GM12878 (cell line): ENCODE measurements at regions not wholly inside any gene's neighbourhood (a gene's known extent, or its start where the extent isn't known, plus 50 kb on each side); places are given as distances from the start of the nearest gene placed in this dataset.
"Not testable (repeated sequence)": the region's sequence is repeated elsewhere in the genome, so short reads cannot be mapped to it uniquely, and the experiment has no call there.

ENCODE experiments used
- ATAC-seq: fragments of 200-7000 bp; cut with Tn5 transposase; 3 replicates; pipeline ENCODE4 v1.9.1; 2020; ENCODE audit warnings: mild to moderate bottlenecking, moderate library complexity
- BruUV-seq: library from RNA; stranded (reverse); fragments of 400-500 nt; replicated peaks from 2 replicates; lab custom pipeline; 2021; lab: Mats Ljungman, UMichigan
- CTCF ChIA-PET: fragments of 300-600 bp; sonication (Branson Sonifier 250); formaldehyde crosslinking; extraction: SDS; loops from one replicate; lab custom pipeline; 2021; ENCODE audit warnings: inconsistent platforms; lab: Yijun Ruan, JAX
- POLR2A ChIA-PET: fragments of 350-600 bp; formaldehyde crosslinking; extraction: SDS; loops from one replicate; lab custom pipeline; 2021; ENCODE audit warnings: inconsistent platforms; lab: Charles Lee
- RAD21 ChIA-PET: fragments of 300-600 bp; sonication (Branson Sonifier 250); formaldehyde crosslinking; loops from one replicate; lab custom pipeline; 2023; ENCODE audit warnings: antibody characterized with exemption; ENCODE audit not compliant: unreplicated experiment; lab: Charles Lee
- SMC1A ChIA-PET: fragments of 300-600 bp; sonication (Branson Sonifier 250); formaldehyde crosslinking; loops from one replicate; lab custom pipeline; 2023; ENCODE audit not compliant: unreplicated experiment, uncharacterized antibody; lab: Charles Lee
- DNase-seq: peaks from one replicate; pipeline ENCODE4 v3.0.0-alpha.2; 2011; ENCODE audit warnings: low read depth, low spot score
- FAIRE-seq: peaks from 3 replicates; lab custom pipeline; 2011; peaks lifted over from hg19 to GRCh38; lab: Jason Lieb, UNC
- H2AFZ ChIP-seq: 2 replicates; pipeline ENCODE4 v1.6.0; 2011; ENCODE audit warnings: low read depth, low read length, control low read depth; ENCODE audit not compliant: control insufficient read depth
- H3K27ac ChIP-seq: 2 replicates; pipeline ENCODE4 v1.5.1; 2011; ENCODE audit warnings: control low read depth; ENCODE audit not compliant: control insufficient read depth, insufficient read depth
- H3K27me3 ChIP-seq, 2 experiments: replicated peaks in 1 of 2; 2 replicates each; pipeline versions ENCODE4 v1.6.0 to v1.6.1; 2011; ENCODE audit warnings: low read length in 1 of 2; ENCODE audit not compliant: control insufficient read depth in 2 of 2, insufficient read depth in 2 of 2
- H3K36me3 ChIP-seq, 2 experiments: 2 replicates each; pipeline ENCODE4 v1.5.1; 2011; ENCODE audit warnings: low read length in 1 of 2; ENCODE audit not compliant: control insufficient read depth in 2 of 2, insufficient read depth in 2 of 2
- H3K4me1 ChIP-seq: 2 replicates; pipeline ENCODE4 v1.6.1; 2011; ENCODE audit warnings: mild to moderate bottlenecking, low read length, moderate library complexity, mixed read lengths; ENCODE audit not compliant: control insufficient read depth, insufficient read depth
- H3K4me2 ChIP-seq: 2 replicates; pipeline ENCODE4 v1.6.0; 2011; ENCODE audit warnings: control low read depth; ENCODE audit not compliant: control insufficient read depth, insufficient read depth
- H3K4me3 ChIP-seq: fragments of 200-600 bp; sonication (generic); 2 replicates; pipeline ENCODE4 v1.5.1; 2016
- H3K79me2 ChIP-seq: 2 replicates; pipeline ENCODE4 v1.6.0; 2011; ENCODE audit warnings: low read length; ENCODE audit not compliant: control insufficient read depth, insufficient read depth
- H3K9ac ChIP-seq: 2 replicates; pipeline ENCODE4 v1.8.0; 2011; ENCODE audit warnings: low read length, control low read depth, mixed read lengths; ENCODE audit not compliant: control insufficient read depth, insufficient read depth
- H3K9me3 ChIP-seq: replicated peaks from 3 replicates; pipeline ENCODE4 v1.5.1; 2011; ENCODE audit warnings: mild to moderate bottlenecking, low read length; ENCODE audit not compliant: control insufficient read depth, insufficient read depth
- H4K20me1 ChIP-seq: 2 replicates; pipeline ENCODE4 v1.6.0; 2011; ENCODE audit not compliant: control insufficient read depth, insufficient read depth
- EZH2 ChIP-seq: IDR thresholded peaks from 2 replicates; pipeline ENCODE4 v1.6.1; 2012; ENCODE audit warnings: low read depth, mild to moderate bottlenecking, control low read depth, inconsistent platforms, low read length, borderline replicate concordance; ENCODE audit not compliant: control insufficient read depth
- SKIL ChIP-seq: fragments of 450-650 bp; IDR thresholded peaks from 2 replicates; pipeline ENCODE4 v1.6.1; 2017; ENCODE audit warnings: mild to moderate bottlenecking, low read depth, inconsistent platforms; ENCODE audit not compliant: poor library complexity, severe bottlenecking
- SREBF1 ChIP-seq: IDR thresholded peaks from 2 replicates; pipeline ENCODE4 v1.6.1; 2012; ENCODE audit warnings: mild to moderate bottlenecking, low read length
- ZBTB33 ChIP-seq: fragments of 450-650 bp; IDR thresholded peaks from 2 replicates; pipeline ENCODE4 v1.6.1; 2017; ENCODE audit warnings: mild to moderate bottlenecking
- ZNF622 ChIP-seq: fragments of 450-650 bp; IDR thresholded peaks from 2 replicates; pipeline ENCODE4 v1.6.1; 2017; ENCODE audit warnings: mild to moderate bottlenecking, inconsistent platforms
- WGBS: methylation state at CpG from one replicate; pipeline ENCODE4 v1.1.6; 2016; ENCODE audit warnings: low lambda C conversion rate; ENCODE audit not compliant: insufficient replicate concordance, insufficient coverage; ENCODE audit errors: missing lambda C conversion rate; 5-methylcytosine and 5-hydroxymethylcytosine counted together
- in situ Hi-C: fragments of 300-500 bp; cut with MboI; formaldehyde crosslinking; loops from 9 replicates; pipeline ENCODE4 v1.14.3; 2018; ENCODE audit warnings: mixed read lengths
- intact Hi-C: fragments of 100-400 bp; cut with micrococcal nuclease; formaldehyde crosslinking; loops from one replicate; pipeline ENCODE4 v1.14.2; 2022; ENCODE audit not compliant: unreplicated experiment

- RAD21 ChIA-PET, H3K9me3 ChIP-seq, H3K4me3 ChIP-seq, H3K36me3 ChIP-seq, H3K4me2 ChIP-seq, H3K79me2 ChIP-seq, DNase-seq, H2AFZ ChIP-seq, H4K20me1 ChIP-seq, FAIRE-seq, in situ Hi-C loops, CTCF ChIA-PET, H3K27me3 ChIP-seq, BruUV-seq, SMC1A ChIA-PET, H3K9ac ChIP-seq, H3K4me1 ChIP-seq, H3K27ac ChIP-seq, ATAC-seq, POLR2A ChIA-PET, intact Hi-C loops: not testable (repeated sequence)
- whole genome bisulfite sequencing: 66% methylated on average over 21 of the region's 29 CpGs
Observed at GRCh38 chrX:99939206-99939882, 470.7 kb downstream of the PCDH19 start.

- ChIA-PET POLR2A (no interaction called here), SMC1A (no interaction called here), CTCF (no interaction called here), RAD21 (no interaction called here)
- Histone ChIP-seq H3K4me3 (no peak overlapping the region), H3K79me2 (no peaks in the 10 kb centered on the region), H3K9ac (no peak overlapping the region), H3K27me3 (no peaks in the 10 kb centered on the region), H4K20me1 (no peaks in the 10 kb centered on the region), H3K9me3 (no peaks in the 10 kb centered on the region), H3K4me2 (no peak overlapping the region), H3K4me1 (no peaks in the 10 kb centered on the region), H2AFZ (no peak overlapping the region), H3K27ac (no peak overlapping the region), H3K36me3 (no peaks in the 10 kb centered on the region)
- in situ Hi-C loops: no loop called here
- no peak for ATAC-seq
- 27% methylated on average over 10 of the region's 10 CpGs for whole genome bisulfite sequencing
- no peak for FAIRE-seq
- no peak for TF ChIP-seq EZH2
- no peak for TF ChIP-seq SREBF1
- no peak for TF ChIP-seq SKIL
- TF ChIP-seq ZNF622: no peak
- no peak for TF ChIP-seq ZBTB33
- BruUV-seq: no TSS peak
- intact Hi-C loops: no loop called here
- no peak for DNase-seq
Observed at GRCh38 chrX:99938464-99938863, 471.6 kb downstream of the PCDH19 start.
